Heart right ventricle (tissue), 16 donors: ENCODE measurements at regions not wholly inside any gene's neighbourhood (a gene's known extent, or its start where the extent isn't known, plus 50 kb on each side); places are given as distances from the start of the nearest gene placed in this dataset.

ENCODE experiments used
- ATAC-seq, 8 donors: fragments of 200-7000 bp; cut with Tn5 transposase; one replicate each; pipeline ENCODE4 v1.9.1; 2020; ENCODE audit warnings: mild to moderate bottlenecking in 8 of 8, moderate library complexity in 8 of 8, moderate number of reproducible peaks in 1 of 8
- DNase-seq, 2 donors: peaks; one replicate each; pipeline ENCODE4 v3.0.0-alpha.2; 2020
- H3K27ac ChIP-seq, 10 donors: fragments of 200-600 bp; sonication (generic) in 2 of 10; one replicate each; pipeline versions ENCODE4 v1.5.0 to v1.8.0; 2020 to 2022; ENCODE audit warnings: mild to moderate bottlenecking in 3 of 10
- H3K27me3 ChIP-seq, 7 donors: fragments of 200-600 bp; one replicate each; pipeline ENCODE4 v1.8.0; 2021 to 2022; ENCODE audit warnings: mild to moderate bottlenecking in 2 of 7
- H3K36me3 ChIP-seq, 9 donors: fragments of 200-600 bp; sonication (generic) in 1 of 9; one replicate each; pipeline versions ENCODE4 v1.5.0 to v1.8.0; 2020 to 2022; ENCODE audit warnings: mild to moderate bottlenecking in 2 of 9
- H3K4me1 ChIP-seq, 9 donors: fragments of 200-600 bp; sonication (generic) in 1 of 9; one replicate each; pipeline versions ENCODE4 v1.5.0 to v1.8.0; 2020 to 2022; ENCODE audit warnings: mild to moderate bottlenecking in 4 of 9
- H3K4me3 ChIP-seq, 10 donors: fragments of 200-600 bp; sonication (generic) in 2 of 10; one replicate each; pipeline versions ENCODE4 v1.5.0 to v1.8.0; 2020 to 2022; ENCODE audit warnings: mild to moderate bottlenecking in 7 of 10, moderate library complexity in 2 of 10
- H3K9me3 ChIP-seq, 11 donors: fragments of 200-600 bp in 10 of 11; sonication (generic) in 2 of 11; one replicate each; pipeline versions ENCODE4 v1.5.0 to v1.8.0; 2013 to 2022; ENCODE audit warnings: mild to moderate bottlenecking in 2 of 11, control low read depth in 1 of 11, moderate library complexity in 1 of 11
- WGBS, 2 donors: extraction: QIAGEN DNeasy Blood & Tissue Kit; methylation state at CpG; one replicate each; pipeline ENCODE4 v1.1.7; 2013; ENCODE audit warnings: inconsistent platforms in 1 of 2; 5-methylcytosine and 5-hydroxymethylcytosine counted together
- intact Hi-C, 10 donors: fragments of 100-400 bp; cut with DNase I; formaldehyde crosslinking; loops; one replicate each; pipeline versions ENCODE4 v1.11.1 to v1.14.2; 2022
- TF ChIP-seq, protein P1 (sequence below), 9 donors: fragments of 200-600 bp; sonication (generic) in 2 of 9; IDR thresholded peaks; one replicate each; pipeline versions ENCODE4 v1.5.0 to v1.8.0; 2021 to 2022; ENCODE audit warnings: antibody characterized with exemption in 9 of 9, mild to moderate bottlenecking in 5 of 9, moderate library complexity in 1 of 9
- donor health status: Arrhythmogenic right ventricular cardiomyopathy.
- donor health status: ischemic (EF 13 %, LVEDD 7.1; RV severe dilation, severe dysfunction).
- donor health status: healthy with polysubstance abuse.
- donor health status: DM: no; HTN: yes; CAD: no.
- donor health status: DM: no; HTN: no; CAD: no.
- donor health status: ischemic (EF 25% LVEDD 6.9; RV normal size, moderate dysfunction).
- donor health status: ischemic (EF 25% LVEDD 5.7; RV mildly dilated, moderate dysfunction).
- donor health status: healthy.
- donor health status: DM: yes; HTN: yes; CAD: no.
- donor health status: Ischemic cardiomyopathy.
- donor health status: ischemic (EF 35%, LVEDD 5.7; RV mildly dilated, moderate dysfunction).
- donor health status: nonischemic (EF 11% LVEDD 7.7; RV severe dilation, severe dysfunction).
- donor health status: DM: yes; HTN: yes; CAD: no.
- donor health status: PGD.
- donor health status: ischemic (EF 29% LVEDD 5.4; RV normal size, mild dysfunction).
- donor health status: nonischemic (EF 23%, LVEDD 6.1; RV moderate dilation, normal function).

DNA sequence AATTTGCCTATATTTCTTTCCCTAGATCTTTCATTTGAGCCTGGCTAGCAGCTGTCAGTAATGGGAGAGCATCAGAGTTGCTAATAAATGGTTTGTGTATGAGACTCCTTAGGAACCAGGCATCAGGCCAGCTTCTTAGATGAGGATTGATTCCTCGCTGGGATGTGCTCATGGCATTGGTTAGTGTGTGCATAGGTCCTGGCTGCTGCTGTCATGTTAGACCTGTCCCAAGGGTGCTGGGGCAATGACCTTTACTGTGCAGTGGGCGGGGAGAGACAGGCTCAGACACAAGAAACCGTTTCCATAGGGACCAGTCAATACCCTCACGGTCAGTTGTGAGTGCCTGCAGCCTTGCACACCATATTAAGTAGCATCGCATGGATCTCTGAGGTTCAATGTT is 112.3 kb upstream of the NR3C1 start:
- Histone ChIP-seq H3K27ac (peak overlapping the region in 1 of 10 donors; percentile 1), H3K4me1 (peaks cover 0 to 19% (median 8%) of the 10 kb centered on the region in 9 donors), H3K4me3 (no peak overlapping the region), H3K9me3 (no peaks in the 10 kb centered on the region), H3K27me3 (no peaks in the 10 kb centered on the region), H3K36me3 (no peaks in the 10 kb centered on the region)
- peak; percentile 33 to 34 for DNase-seq
- 66 to 74% methylated on average over 5 of the region's 5 CpGs for WGBS, 2 donors
- ATAC-seq = peak in 6 of 8 donors; percentile 42 to 87 (median 60)
- TF ChIP-seq, protein P1, sequence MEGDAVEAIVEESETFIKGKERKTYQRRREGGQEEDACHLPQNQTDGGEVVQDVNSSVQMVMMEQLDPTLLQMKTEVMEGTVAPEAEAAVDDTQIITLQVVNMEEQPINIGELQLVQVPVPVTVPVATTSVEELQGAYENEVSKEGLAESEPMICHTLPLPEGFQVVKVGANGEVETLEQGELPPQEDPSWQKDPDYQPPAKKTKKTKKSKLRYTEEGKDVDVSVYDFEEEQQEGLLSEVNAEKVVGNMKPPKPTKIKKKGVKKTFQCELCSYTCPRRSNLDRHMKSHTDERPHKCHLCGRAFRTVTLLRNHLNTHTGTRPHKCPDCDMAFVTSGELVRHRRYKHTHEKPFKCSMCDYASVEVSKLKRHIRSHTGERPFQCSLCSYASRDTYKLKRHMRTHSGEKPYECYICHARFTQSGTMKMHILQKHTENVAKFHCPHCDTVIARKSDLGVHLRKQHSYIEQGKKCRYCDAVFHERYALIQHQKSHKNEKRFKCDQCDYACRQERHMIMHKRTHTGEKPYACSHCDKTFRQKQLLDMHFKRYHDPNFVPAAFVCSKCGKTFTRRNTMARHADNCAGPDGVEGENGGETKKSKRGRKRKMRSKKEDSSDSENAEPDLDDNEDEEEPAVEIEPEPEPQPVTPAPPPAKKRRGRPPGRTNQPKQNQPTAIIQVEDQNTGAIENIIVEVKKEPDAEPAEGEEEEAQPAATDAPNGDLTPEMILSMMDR (IDR thresholded peaks at IDR 0.05) = no peak
- intact Hi-C loops = no loop called here

DNA sequence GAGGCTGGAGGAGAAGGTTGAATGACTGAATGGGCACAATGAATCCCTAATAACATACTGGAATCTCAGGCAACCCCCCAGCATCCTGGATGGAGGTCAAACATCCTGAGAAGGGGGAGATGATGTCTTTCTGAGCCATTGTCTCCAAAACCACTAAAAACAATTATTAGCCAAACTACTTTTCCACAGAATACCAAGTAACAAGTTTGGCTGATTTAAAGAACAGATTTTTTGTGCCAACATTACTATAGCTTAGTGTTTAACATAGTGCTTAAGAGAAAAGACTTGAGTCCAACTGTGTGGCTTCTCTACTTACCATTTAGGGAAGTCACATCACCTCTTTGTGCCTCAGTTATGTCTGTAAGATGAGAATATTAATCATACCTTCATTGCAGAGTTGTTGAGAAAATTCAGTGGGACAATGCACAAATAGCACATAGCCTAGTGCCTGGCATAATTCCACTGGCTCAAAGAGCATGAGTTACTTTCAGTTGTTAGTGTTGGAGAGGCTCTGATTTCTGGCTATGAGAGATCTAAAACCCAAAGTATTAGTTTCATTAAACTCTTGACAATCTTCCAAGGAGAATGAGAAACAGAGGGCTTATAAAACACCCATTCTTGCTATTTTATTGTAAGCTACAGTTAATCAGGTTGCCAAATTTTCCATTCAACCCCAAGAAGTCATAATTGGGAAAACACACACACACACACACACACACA is 111.3 kb upstream of the NR3C1 start:
- Histone ChIP-seq H3K36me3 (no peaks in the 10 kb centered on the region), H3K4me3 (no peak overlapping the region), H3K9me3 (no peaks in the 10 kb centered on the region), H3K4me1 (peaks cover 0 to 19% (median 8%) of the 10 kb centered on the region in 9 donors), H3K27ac (peak overlapping the region in 1 of 10 donors; percentile 1), H3K27me3 (no peaks in the 10 kb centered on the region)
- TF ChIP-seq, protein P1 (IDR thresholded peaks at IDR 0.05) = no peak
- no peak for DNase-seq
- intact Hi-C loops = no loop called here
- ATAC-seq = peak in 1 of 8 donors; percentile 38

DNA sequence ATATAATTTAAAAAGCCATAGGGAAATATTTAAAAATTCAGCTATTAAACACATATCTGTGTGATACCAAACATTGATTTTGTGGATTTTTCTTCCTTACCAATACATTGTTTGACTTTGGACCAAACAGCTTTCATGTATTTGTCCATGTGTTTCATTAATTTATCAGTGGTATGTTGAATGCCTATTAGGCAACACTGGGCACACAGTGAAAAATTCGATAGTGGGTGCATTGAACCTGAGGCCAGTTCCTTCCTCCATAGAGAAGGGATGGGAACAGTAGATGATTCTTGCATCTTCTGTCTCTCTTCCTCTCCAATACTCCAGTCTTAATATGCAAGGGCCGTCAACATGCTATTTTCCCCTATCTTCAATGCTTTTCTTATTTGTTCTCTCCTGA is 110.2 kb upstream of the NR3C1 start:
- no peak overlapping the region for H3K27ac ChIP-seq

DNA sequence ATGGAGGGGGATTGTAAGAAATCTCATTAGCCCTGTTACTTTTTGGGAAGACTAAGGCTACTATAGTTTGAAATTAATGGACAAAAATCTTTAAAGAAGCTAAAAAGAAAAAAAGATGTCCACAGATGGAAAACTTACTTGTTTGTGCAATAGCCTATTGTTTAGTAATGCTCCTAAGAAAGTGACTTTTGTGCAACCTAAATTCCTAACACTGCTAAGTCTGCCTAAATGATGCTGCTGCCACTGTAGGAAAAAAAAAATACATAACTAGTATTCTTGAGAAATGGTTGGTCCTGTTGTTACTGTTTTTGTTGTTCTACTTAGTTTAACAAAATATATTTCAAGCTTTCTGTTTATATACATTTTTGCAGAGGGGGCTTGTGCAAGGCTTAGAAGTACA is 108.2 kb upstream of the NR3C1 start:
- H3K9me3 ChIP-seq = no peaks in the 10 kb centered on the region
- no peak overlapping the region for H3K27ac ChIP-seq
- no peaks in the 10 kb centered on the region for H3K27me3 ChIP-seq
- peaks cover 0 to 28% (median 17%) of the 10 kb centered on the region in 9 donors for H3K4me1 ChIP-seq
- H3K36me3 ChIP-seq = no peaks in the 10 kb centered on the region
- TF ChIP-seq, protein P1 (IDR thresholded peaks at IDR 0.05) = no peak
- H3K4me3 ChIP-seq = no peak overlapping the region
- DNase-seq = no peak
- no peak for ATAC-seq
- intact Hi-C loops = no loop called here

More for the DNA sequence above, 110.2 kb upstream of the NR3C1 start:
- WGBS, 2 donors = 93 to 98% methylated on average over 2 of the region's 2 CpGs
- Histone ChIP-seq H3K4me1 (peaks cover 0 to 19% (median 8%) of the 10 kb centered on the region in 9 donors), H3K36me3 (no peaks in the 10 kb centered on the region), H3K4me3 (no peak overlapping the region), H3K9me3 (no peaks in the 10 kb centered on the region), H3K27me3 (no peaks in the 10 kb centered on the region)
- TF ChIP-seq, protein P1 (IDR thresholded peaks at IDR 0.05) = no peak
- no peak for DNase-seq
- ATAC-seq = no peak
- intact Hi-C loops = no loop called here
